ENCODE measurements at regions not wholly inside any gene's neighbourhood (a gene's known extent, or its start where the extent isn't known, plus 50 kb on each side); places are given as distances from the start of the nearest gene placed in this dataset.

DNA sequence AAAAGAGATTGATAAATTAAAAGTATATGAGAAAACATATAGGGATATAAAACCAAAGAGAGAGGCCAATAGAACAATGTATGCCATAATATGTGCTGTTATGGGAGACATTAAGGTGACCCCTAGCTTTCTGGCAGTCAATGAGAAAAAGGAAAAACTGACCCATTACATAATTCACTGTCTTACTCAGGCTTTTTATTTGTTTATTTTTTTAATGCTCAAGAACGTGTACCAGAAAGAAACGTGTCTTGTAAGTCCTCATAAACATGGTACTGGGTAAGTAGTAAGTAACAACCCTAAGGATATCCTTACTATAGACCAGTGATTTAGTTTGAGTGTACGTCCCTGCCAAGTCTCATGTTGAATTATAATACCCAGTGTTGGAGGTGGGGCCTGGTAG is 160.8 kb upstream of the PHACTR1 start:
- Mint-ChIP-seq H3K4me1 (no peaks in the 10 kb centered on the region), H3K9me3 (peaks cover 0 to 4% (median 2%) of the 10 kb centered on the region in 7 donors), H3K27me3 (no peaks in the 10 kb centered on the region), H3K36me3 (no peaks in the 10 kb centered on the region), H3K27ac (no peak overlapping the region), H3K4me3 (no peak overlapping the region)
- no peaks in the 10 kb centered on the region for H3K27me3 ChIP-seq (ENCODE audit: control insufficient read depth, insufficient read depth, low read length)
- ATAC-seq (ENCODE audit: low read depth in 2 of 2), result no peak
- no peak overlapping the region for H3K4me3 ChIP-seq (ENCODE audit: low read depth, low read length)
- H3K4me1 ChIP-seq (ENCODE audit: control insufficient read depth, insufficient read depth, low read length, poor library complexity, severe bottlenecking), result no peaks in the 10 kb centered on the region
- no peaks in the 10 kb centered on the region for H3K36me3 ChIP-seq (ENCODE audit: control insufficient read depth, insufficient read depth, low read length)
- no peak overlapping the region for H3K27ac ChIP-seq (ENCODE audit: insufficient read depth, low read length, poor library complexity, severe bottlenecking)
- no peaks in the 10 kb centered on the region for H3K9me3 ChIP-seq (ENCODE audit: control insufficient read depth in 2 of 2, low read length in 2 of 2)
- DNase-seq, result no peak

DNA sequence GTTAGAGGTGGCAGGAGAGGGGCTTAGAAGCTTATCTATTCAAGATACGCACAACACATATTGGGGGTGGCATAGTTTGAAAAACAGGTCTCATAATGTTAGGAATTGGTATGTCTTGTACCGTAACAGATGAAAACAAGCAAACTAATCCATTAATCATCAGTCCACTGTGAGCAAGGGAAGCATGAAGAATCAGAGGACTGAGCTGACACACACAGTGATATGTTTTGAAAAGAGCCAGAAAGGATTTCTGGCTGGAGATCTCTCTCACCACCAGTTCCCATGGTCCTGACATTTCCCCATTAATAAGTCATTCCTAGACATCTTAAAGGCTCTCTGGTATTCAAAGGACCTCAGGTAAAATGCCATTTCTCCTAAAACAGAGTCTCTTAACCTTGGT is 158.8 kb upstream of the PHACTR1 start:
- peaks cover 0 to 9% (median 4%) of the 10 kb centered on the region in 7 donors for H3K9me3 Mint-ChIP-seq
- no peak overlapping the region for H3K4me3 ChIP-seq (ENCODE audit: low read depth, low read length)
- no peak overlapping the region for H3K4me3 Mint-ChIP-seq
- no peaks in the 10 kb centered on the region for H3K4me1 ChIP-seq (ENCODE audit: control insufficient read depth, insufficient read depth, low read length, poor library complexity, severe bottlenecking)
- H3K27me3 ChIP-seq (ENCODE audit: control insufficient read depth, insufficient read depth, low read length), result no peaks in the 10 kb centered on the region
- no peaks in the 10 kb centered on the region for H3K36me3 Mint-ChIP-seq
- DNase-seq, result no peak
- H3K27ac Mint-ChIP-seq, result no peak overlapping the region
- no peak for ATAC-seq (ENCODE audit: low read depth in 2 of 2)
- H3K36me3 ChIP-seq (ENCODE audit: control insufficient read depth, insufficient read depth, low read length), result no peaks in the 10 kb centered on the region
- H3K27ac ChIP-seq (ENCODE audit: insufficient read depth, low read length, poor library complexity, severe bottlenecking), result no peak overlapping the region
- no peaks in the 10 kb centered on the region for H3K9me3 ChIP-seq (ENCODE audit: control insufficient read depth in 2 of 2, low read length in 2 of 2)
- no peaks in the 10 kb centered on the region for H3K27me3 Mint-ChIP-seq
- no peaks in the 10 kb centered on the region for H3K4me1 Mint-ChIP-seq

DNA sequence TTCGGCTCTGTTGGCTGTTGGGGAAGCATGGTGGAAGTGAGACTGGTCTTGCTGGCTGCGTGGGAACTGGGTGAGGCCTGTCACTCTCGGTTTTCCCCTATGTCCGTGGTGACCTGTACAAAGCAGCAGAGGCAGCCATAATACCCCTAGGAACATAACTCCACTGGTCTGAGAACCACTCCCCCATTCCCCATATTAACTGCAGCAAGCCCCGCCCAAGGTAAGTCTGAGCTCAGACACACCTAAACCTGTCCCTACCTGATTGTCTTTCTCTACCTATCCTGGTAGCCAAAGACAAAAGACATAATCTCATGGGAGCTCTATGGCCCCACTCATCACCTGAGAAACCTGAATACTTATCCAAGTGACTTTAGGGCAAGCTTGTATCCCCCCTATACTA is 156.3 kb upstream of the PHACTR1 start:
- Histone ChIP-seq H3K4me3 (ENCODE audit: low read depth, low read length) (no peak overlapping the region), H3K36me3 (ENCODE audit: control insufficient read depth, insufficient read depth, low read length) (no peaks in the 10 kb centered on the region), H3K4me1 (ENCODE audit: control insufficient read depth, insufficient read depth, low read length, poor library complexity, severe bottlenecking) (no peaks in the 10 kb centered on the region), H3K9me3 (ENCODE audit: control insufficient read depth in 2 of 2, low read length in 2 of 2) (no peaks in the 10 kb centered on the region), H3K27ac (ENCODE audit: insufficient read depth, low read length, poor library complexity, severe bottlenecking) (no peak overlapping the region), H3K27me3 (ENCODE audit: control insufficient read depth, insufficient read depth, low read length) (no peaks in the 10 kb centered on the region)
- Mint-ChIP-seq H3K4me1 (no peaks in the 10 kb centered on the region), H3K4me3 (no peak overlapping the region), H3K36me3 (no peaks in the 10 kb centered on the region), H3K27ac (no peak overlapping the region), H3K9me3 (peaks cover 2 to 22% (median 6%) of the 10 kb centered on the region in 7 donors), H3K27me3 (peaks cover 4% of the 10 kb centered on the region)
- no peak for ATAC-seq (ENCODE audit: low read depth in 2 of 2)
- no peak for DNase-seq

DNA sequence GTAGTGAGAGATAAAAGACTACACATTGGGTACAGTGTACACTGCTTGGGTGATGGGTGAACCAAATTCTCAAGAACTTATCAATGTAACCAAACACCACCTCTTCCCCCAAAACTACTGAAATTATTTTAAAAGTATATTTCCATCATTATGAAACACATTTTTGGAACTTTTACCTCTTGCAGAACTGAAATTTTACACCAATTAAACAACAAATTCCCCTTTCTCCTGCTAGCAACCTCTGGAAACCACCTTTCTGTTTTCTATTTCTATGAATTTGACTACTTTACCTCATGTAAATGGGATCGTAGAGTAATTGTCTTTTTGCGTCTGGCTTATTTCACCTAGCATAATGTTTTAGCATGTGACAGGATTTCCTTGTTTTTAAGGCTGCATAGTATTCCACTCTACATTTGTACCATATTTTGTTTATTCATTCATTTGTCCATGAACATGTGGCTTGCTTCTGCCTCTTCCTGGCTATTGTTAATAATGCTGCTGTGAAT is 149.9 kb upstream of the PHACTR1 start:
- DNase-seq (no peak), ATAC-seq (ENCODE audit: low read depth in 2 of 2) (no peak)
- no peaks in the 10 kb centered on the region for H3K9me3 ChIP-seq (ENCODE audit: control insufficient read depth in 2 of 2, low read length in 2 of 2)
- Mint-ChIP-seq H3K4me1 (no peaks in the 10 kb centered on the region), H3K27me3 (peaks cover 8% of the 10 kb centered on the region), H3K27ac (no peak overlapping the region), H3K4me3 (no peak overlapping the region), H3K9me3 (peaks cover under 1 to 16% (median 9%) of the 10 kb centered on the region in 7 donors), H3K36me3 (no peaks in the 10 kb centered on the region)
- H3K27ac ChIP-seq (ENCODE audit: insufficient read depth, low read length, poor library complexity, severe bottlenecking), result no peak overlapping the region
- H3K4me3 ChIP-seq (ENCODE audit: low read depth, low read length), result no peak overlapping the region
- H3K36me3 ChIP-seq (ENCODE audit: control insufficient read depth, insufficient read depth, low read length), result no peaks in the 10 kb centered on the region
- H3K4me1 ChIP-seq (ENCODE audit: control insufficient read depth, insufficient read depth, low read length, poor library complexity, severe bottlenecking), result no peaks in the 10 kb centered on the region
- H3K27me3 ChIP-seq (ENCODE audit: control insufficient read depth, insufficient read depth, low read length), result no peaks in the 10 kb centered on the region

DNA sequence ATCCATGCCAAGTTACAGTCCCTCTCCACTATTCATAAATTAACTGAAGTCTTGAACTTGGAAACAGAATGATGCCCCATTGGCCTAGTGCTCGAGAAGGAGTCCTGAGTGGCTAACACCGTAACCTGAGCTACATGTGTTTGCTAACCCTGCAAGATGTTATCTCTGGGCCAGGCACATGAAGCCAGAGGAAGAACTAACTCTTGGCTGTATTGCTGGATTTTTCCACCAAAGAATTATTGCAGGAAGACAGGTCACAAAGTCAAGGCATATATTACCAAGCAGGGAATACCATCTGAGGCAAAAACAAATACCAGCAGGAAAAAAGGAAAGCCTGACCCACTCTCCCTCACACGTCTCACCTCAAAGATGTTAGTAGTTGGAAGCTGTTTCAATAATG is 148.9 kb upstream of the PHACTR1 start:
- Histone ChIP-seq H3K4me1 (ENCODE audit: control insufficient read depth, insufficient read depth, low read length, poor library complexity, severe bottlenecking) (no peaks in the 10 kb centered on the region), H3K27me3 (ENCODE audit: control insufficient read depth, insufficient read depth, low read length) (no peaks in the 10 kb centered on the region), H3K9me3 (ENCODE audit: control insufficient read depth in 2 of 2, low read length in 2 of 2) (no peaks in the 10 kb centered on the region), H3K4me3 (ENCODE audit: low read depth, low read length) (no peak overlapping the region), H3K36me3 (ENCODE audit: control insufficient read depth, insufficient read depth, low read length) (no peaks in the 10 kb centered on the region), H3K27ac (ENCODE audit: insufficient read depth, low read length, poor library complexity, severe bottlenecking) (no peak overlapping the region)
- Mint-ChIP-seq H3K27me3 (peaks cover 8% of the 10 kb centered on the region), H3K4me3 (no peak overlapping the region), H3K27ac (no peak overlapping the region), H3K9me3 (peaks cover 0 to 13% (median 9%) of the 10 kb centered on the region in 7 donors), H3K36me3 (no peaks in the 10 kb centered on the region), H3K4me1 (no peaks in the 10 kb centered on the region)
- no peak for ATAC-seq (ENCODE audit: low read depth in 2 of 2)
- no peak for DNase-seq

DNA sequence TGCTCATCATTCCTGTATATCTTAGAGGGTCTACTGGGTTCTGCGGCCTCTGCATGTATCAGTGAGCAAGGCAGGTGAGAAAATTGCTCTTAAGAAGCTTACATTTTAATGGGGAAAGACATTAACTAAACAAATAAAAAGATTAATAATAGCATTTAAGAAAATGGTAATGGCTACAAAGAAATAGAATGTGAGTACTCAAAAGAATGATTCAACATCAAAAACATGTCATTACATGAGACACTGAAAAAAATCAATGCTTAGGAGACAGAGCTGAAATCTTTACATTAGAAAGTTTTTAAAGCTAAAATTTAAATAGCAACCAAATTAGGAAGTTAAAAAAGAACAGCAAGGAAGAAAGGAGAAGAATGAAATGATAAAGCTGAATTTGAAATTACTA is 146.9 kb upstream of the PHACTR1 start:
- Histone ChIP-seq H3K27me3 (ENCODE audit: control insufficient read depth, insufficient read depth, low read length) (no peaks in the 10 kb centered on the region), H3K27ac (ENCODE audit: insufficient read depth, low read length, poor library complexity, severe bottlenecking) (no peak overlapping the region), H3K4me1 (ENCODE audit: control insufficient read depth, insufficient read depth, low read length, poor library complexity, severe bottlenecking) (no peaks in the 10 kb centered on the region), H3K4me3 (ENCODE audit: low read depth, low read length) (no peak overlapping the region), H3K9me3 (ENCODE audit: control insufficient read depth in 2 of 2, low read length in 2 of 2) (no peaks in the 10 kb centered on the region), H3K36me3 (ENCODE audit: control insufficient read depth, insufficient read depth, low read length) (no peaks in the 10 kb centered on the region)
- Mint-ChIP-seq H3K9me3 (peaks cover 0 to 11% (median 1%) of the 10 kb centered on the region in 7 donors), H3K27ac (no peak overlapping the region), H3K27me3 (peaks cover 8% of the 10 kb centered on the region), H3K36me3 (no peaks in the 10 kb centered on the region), H3K4me3 (no peak overlapping the region), H3K4me1 (no peaks in the 10 kb centered on the region)
- ATAC-seq (ENCODE audit: low read depth in 2 of 2) (no peak), DNase-seq (no peak)

DNA sequence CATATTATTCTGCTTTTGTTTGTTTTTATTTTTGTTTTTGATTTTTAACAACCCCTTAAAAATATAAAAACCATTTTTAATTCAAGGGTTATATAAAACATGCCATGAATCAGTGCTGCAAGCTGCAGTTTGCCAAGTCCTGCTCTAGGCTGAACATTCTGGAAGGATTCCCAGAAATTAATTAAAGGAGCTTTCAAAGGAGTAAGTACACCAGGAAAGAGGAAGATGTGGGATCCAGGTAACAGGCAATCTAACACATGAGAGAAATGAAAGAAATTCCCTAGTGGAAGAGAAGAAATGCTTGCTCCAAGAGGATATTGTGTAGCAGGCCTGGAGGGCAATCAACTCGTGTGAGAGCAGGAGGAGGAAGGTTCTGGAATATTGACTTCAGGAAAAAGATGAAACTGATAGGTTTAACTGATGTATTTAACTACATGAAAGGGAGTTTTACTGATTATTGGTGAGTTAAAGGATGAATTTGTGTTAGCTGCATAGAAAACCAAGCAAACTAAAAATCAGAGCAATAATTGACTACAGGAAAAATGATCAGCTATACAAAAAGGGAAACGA is 146.0 kb upstream of the PHACTR1 start:
- H3K36me3 Mint-ChIP-seq, result no peaks in the 10 kb centered on the region
- peaks cover 0 to 5% (median 1%) of the 10 kb centered on the region in 7 donors for H3K9me3 Mint-ChIP-seq
- DNase-seq (no peak), ATAC-seq (ENCODE audit: low read depth in 2 of 2) (no peak)
- no peaks in the 10 kb centered on the region for H3K36me3 ChIP-seq (ENCODE audit: control insufficient read depth, insufficient read depth, low read length)
- H3K27ac ChIP-seq (ENCODE audit: insufficient read depth, low read length, poor library complexity, severe bottlenecking), result no peak overlapping the region
- no peak overlapping the region for H3K4me3 ChIP-seq (ENCODE audit: low read depth, low read length)
- H3K27ac Mint-ChIP-seq, result no peak overlapping the region
- no peaks in the 10 kb centered on the region for H3K27me3 ChIP-seq (ENCODE audit: control insufficient read depth, insufficient read depth, low read length)
- H3K4me1 ChIP-seq (ENCODE audit: control insufficient read depth, insufficient read depth, low read length, poor library complexity, severe bottlenecking), result no peaks in the 10 kb centered on the region
- no peaks in the 10 kb centered on the region for H3K4me1 Mint-ChIP-seq
- no peaks in the 10 kb centered on the region for H3K9me3 ChIP-seq (ENCODE audit: control insufficient read depth in 2 of 2, low read length in 2 of 2)
- H3K4me3 Mint-ChIP-seq, result no peak overlapping the region
- H3K27me3 Mint-ChIP-seq, result peaks cover 4% of the 10 kb centered on the region
